Germinal center (tissue), 1 donor: ENCODE measurements at regions not wholly inside any gene's neighbourhood (a gene's known extent, or its start where the extent isn't known, plus 50 kb on each side); places are given as distances from the start of the nearest gene placed in this dataset.
"Not testable (repeated sequence)": the region's sequence is repeated elsewhere in the genome, so short reads cannot be mapped to it uniquely, and the experiment has no call there.

Source experiments
- DNase-seq: peaks from one replicate; pipeline ENCODE4 v3.0.0; 2012; ENCODE audit warnings: mixed read lengths, low spot score

- DNase-seq: no peak
Measured at GRCh38 chr13:28607187-28607955, 51.6 kb upstream of the POMP start.

GRCh38 chr13:28606466-28606865 is 52.5 kb upstream of the POMP start:
- DNase-seq: no peak

GRCh38 chr13:28605147-28605546 is 53.8 kb upstream of the POMP start:
- not testable (repeated sequence) for DNase-seq

GRCh38 chr13:28603043-28603664 is 55.8 kb upstream of the POMP start:
- no peak for DNase-seq

GRCh38 chr13:28602580-28602979 is 56.4 kb upstream of the POMP start:
- no peak for DNase-seq

GRCh38 chr13:28601581-28601980 is 57.3 kb upstream of the POMP start:
- DNase-seq: no peak

GRCh38 chr13:28597641-28598040 is 61.3 kb upstream of the POMP start:
- no peak for DNase-seq

- no peak for DNase-seq
Measured at GRCh38 chr13:28590461-28590860, 68.5 kb upstream of the POMP start.

- no peak for DNase-seq
Measured at GRCh38 chr13:28588296-28588695, 70.6 kb upstream of the POMP start.

GRCh38 chr13:28587174-28587540 is 71.8 kb upstream of the POMP start:
- no peak for DNase-seq

GRCh38 chr13:28586439-28587173 is 72.3 kb upstream of the POMP start:
- no peak for DNase-seq

GRCh38 chr13:28585561-28585960 is 73.4 kb upstream of the POMP start:
- no peak for DNase-seq

- no peak for DNase-seq
Measured at GRCh38 chr13:28584873-28585381, 74.0 kb upstream of the POMP start.

- no peak for DNase-seq
Measured at GRCh38 chr13:28583651-28584091, 75.3 kb upstream of the POMP start.

- DNase-seq: no peak
Measured at GRCh38 chr13:28582892-28583240, 76.1 kb upstream of the POMP start.

GRCh38 chr13:28582225-28582891 is 76.6 kb upstream of the POMP start:
- no peak for DNase-seq

- no peak for DNase-seq
Measured at GRCh38 chr13:28581451-28581850, 77.5 kb upstream of the POMP start.

GRCh38 chr13:28579736-28580135 is 79.2 kb upstream of the POMP start:
- no peak for DNase-seq

- no peak for DNase-seq
Measured at GRCh38 chr13:28579322-28579721, 79.6 kb upstream of the POMP start.

- DNase-seq: no peak
Measured at GRCh38 chr13:28576067-28576466, 81.1 kb upstream of the FLT1 start.

GRCh38 chr13:28575200-28575599 is 80.3 kb upstream of the FLT1 start:
- no peak for DNase-seq

- peak; percentile 42 for DNase-seq
Measured at GRCh38 chr13:28574617-28575142, 79.8 kb upstream of the FLT1 start.
